ENCODE measurements at regions not wholly inside any gene's neighbourhood (a gene's known extent, or its start where the extent isn't known, plus 50 kb on each side); places are given as distances from the start of the nearest gene placed in this dataset.

DNA sequence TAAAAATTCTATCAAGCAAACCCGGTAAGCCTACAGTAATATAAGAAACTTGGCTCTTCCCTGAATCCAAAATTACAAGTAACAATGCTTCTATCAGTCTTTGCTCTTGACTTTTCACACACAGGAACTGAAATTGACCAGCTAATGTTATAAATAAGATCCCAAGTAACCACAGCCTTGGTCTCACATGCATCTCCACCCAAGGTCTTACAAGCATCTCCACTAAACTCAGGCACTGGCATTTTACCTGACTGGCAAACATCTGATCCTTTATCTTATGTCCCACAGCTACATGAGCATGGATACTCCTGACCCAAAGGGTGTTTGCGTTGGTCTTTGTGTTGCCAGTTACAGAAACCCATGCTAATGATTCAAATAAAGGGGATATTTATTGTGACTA, 302.3 kb upstream of the EPHA4 start:
- H3K27ac ChIP-seq (ENCODE audit: low read depth, low read length, poor library complexity, severe bottlenecking), result no peak overlapping the region
- no peak overlapping the region for H3K4me3 ChIP-seq (ENCODE audit: low read depth, low read length, poor library complexity, severe bottlenecking)
- no peaks in the 10 kb centered on the region for H3K27me3 ChIP-seq (ENCODE audit: insufficient read depth, low read length)
- H2AFZ ChIP-seq (ENCODE audit: low read length), result no peak overlapping the region
- H4K20me1 ChIP-seq (ENCODE audit: insufficient read depth, low read length), result no peaks in the 10 kb centered on the region
- no peaks in the 10 kb centered on the region for H3K4me1 ChIP-seq (ENCODE audit: insufficient read depth, low read length, severe bottlenecking)
- no peaks in the 10 kb centered on the region for H3K36me3 ChIP-seq (ENCODE audit: insufficient read depth, low read length)
- no peaks in the 10 kb centered on the region for H3F3A ChIP-seq (ENCODE audit: insufficient read depth, low read length)
- H3K79me2 ChIP-seq (ENCODE audit: insufficient read depth, low read length), result no peaks in the 10 kb centered on the region
- no peak overlapping the region for H3K4me2 ChIP-seq (ENCODE audit: low read length)
- H3K9ac ChIP-seq (ENCODE audit: low read length), result no peak overlapping the region
- H3K9me2 ChIP-seq (ENCODE audit: low read depth, low read length), result no peaks in the 10 kb centered on the region
- H3K9me3 ChIP-seq (ENCODE audit: low read length), result no peaks in the 10 kb centered on the region
- TF ChIP-seq, protein P1, sequence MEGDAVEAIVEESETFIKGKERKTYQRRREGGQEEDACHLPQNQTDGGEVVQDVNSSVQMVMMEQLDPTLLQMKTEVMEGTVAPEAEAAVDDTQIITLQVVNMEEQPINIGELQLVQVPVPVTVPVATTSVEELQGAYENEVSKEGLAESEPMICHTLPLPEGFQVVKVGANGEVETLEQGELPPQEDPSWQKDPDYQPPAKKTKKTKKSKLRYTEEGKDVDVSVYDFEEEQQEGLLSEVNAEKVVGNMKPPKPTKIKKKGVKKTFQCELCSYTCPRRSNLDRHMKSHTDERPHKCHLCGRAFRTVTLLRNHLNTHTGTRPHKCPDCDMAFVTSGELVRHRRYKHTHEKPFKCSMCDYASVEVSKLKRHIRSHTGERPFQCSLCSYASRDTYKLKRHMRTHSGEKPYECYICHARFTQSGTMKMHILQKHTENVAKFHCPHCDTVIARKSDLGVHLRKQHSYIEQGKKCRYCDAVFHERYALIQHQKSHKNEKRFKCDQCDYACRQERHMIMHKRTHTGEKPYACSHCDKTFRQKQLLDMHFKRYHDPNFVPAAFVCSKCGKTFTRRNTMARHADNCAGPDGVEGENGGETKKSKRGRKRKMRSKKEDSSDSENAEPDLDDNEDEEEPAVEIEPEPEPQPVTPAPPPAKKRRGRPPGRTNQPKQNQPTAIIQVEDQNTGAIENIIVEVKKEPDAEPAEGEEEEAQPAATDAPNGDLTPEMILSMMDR (IDR thresholded peaks at IDR 0.05; ENCODE audit: low read length), result no peak
- TF ChIP-seq EZH2 (IDR thresholded peaks at IDR 0.05; ENCODE audit: borderline replicate concordance, low read length), result no peak

DNA sequence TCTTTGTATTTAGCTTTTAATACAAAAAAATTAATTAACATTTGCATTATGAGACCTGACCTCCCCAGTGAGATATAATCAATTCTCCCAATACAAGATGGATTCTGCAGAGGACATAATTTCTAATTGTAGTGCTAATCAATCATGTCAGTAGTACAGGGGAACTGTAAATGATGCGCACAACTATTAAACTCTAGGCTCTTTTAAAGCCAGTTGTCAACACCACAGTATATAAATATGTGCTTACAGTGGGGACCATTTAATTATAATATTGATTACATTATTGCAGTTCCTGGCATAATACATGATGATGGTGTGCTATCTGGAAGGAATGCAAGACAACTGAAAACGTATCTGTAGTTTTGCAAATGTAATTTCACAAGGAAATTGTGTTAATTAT, 285.6 kb upstream of the EPHA4 start:
- Histone ChIP-seq H3K79me2 (ENCODE audit: insufficient read depth, low read length) (no peaks in the 10 kb centered on the region), H3K9me3 (ENCODE audit: low read length) (no peaks in the 10 kb centered on the region)

DNA sequence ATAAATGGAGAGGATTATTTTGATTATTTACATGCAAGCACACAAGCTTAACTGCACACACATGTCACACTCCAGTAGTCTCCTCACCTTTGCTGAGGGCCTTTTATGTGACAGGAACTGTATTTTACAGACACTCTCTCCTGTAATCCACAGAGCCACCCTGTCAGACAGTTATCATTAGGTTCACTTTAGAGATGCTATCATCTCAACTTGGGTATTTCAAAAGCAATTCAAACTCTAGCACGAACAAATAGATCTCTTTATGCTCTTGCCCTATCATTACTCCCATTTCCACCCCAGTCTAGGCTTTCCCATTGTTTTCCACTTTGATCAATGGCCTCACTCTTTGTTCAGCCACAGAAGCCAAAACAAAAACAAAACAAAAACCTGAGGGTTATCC, 281.2 kb upstream of the EPHA4 start:
- Histone ChIP-seq H3K4me2 (ENCODE audit: low read length) (no peak overlapping the region), H3K36me3 (ENCODE audit: insufficient read depth, low read length) (no peaks in the 10 kb centered on the region), H3K27ac (ENCODE audit: low read depth, low read length, poor library complexity, severe bottlenecking) (no peak overlapping the region), H2AFZ (ENCODE audit: low read length) (no peak overlapping the region), H3K9me3 (ENCODE audit: low read length) (no peaks in the 10 kb centered on the region), H4K20me1 (ENCODE audit: insufficient read depth, low read length) (no peaks in the 10 kb centered on the region), H3F3A (ENCODE audit: insufficient read depth, low read length) (no peaks in the 10 kb centered on the region), H3K79me2 (ENCODE audit: insufficient read depth, low read length) (no peaks in the 10 kb centered on the region), H3K4me3 (ENCODE audit: low read depth, low read length, poor library complexity, severe bottlenecking) (no peak overlapping the region), H3K9me2 (ENCODE audit: low read depth, low read length) (no peaks in the 10 kb centered on the region), H3K4me1 (ENCODE audit: insufficient read depth, low read length, severe bottlenecking) (no peaks in the 10 kb centered on the region), H3K27me3 (ENCODE audit: insufficient read depth, low read length) (no peaks in the 10 kb centered on the region), H3K9ac (ENCODE audit: low read length) (no peak overlapping the region)
- TF ChIP-seq EZH2 (IDR thresholded peaks at IDR 0.05; ENCODE audit: borderline replicate concordance, low read length), result no peak
- TF ChIP-seq, protein P1 (IDR thresholded peaks at IDR 0.05; ENCODE audit: low read length), result no peak

More for the DNA sequence above, 285.6 kb upstream of the EPHA4 start:
- Histone ChIP-seq H3K9me2 (ENCODE audit: low read depth, low read length) (no peaks in the 10 kb centered on the region), H3K36me3 (ENCODE audit: insufficient read depth, low read length) (no peaks in the 10 kb centered on the region), H3K9ac (ENCODE audit: low read length) (no peak overlapping the region), H3K27me3 (ENCODE audit: insufficient read depth, low read length) (no peaks in the 10 kb centered on the region), H3F3A (ENCODE audit: insufficient read depth, low read length) (no peaks in the 10 kb centered on the region), H4K20me1 (ENCODE audit: insufficient read depth, low read length) (no peaks in the 10 kb centered on the region), H3K4me3 (ENCODE audit: low read depth, low read length, poor library complexity, severe bottlenecking) (no peak overlapping the region), H3K4me1 (ENCODE audit: insufficient read depth, low read length, severe bottlenecking) (no peaks in the 10 kb centered on the region), H3K27ac (ENCODE audit: low read depth, low read length, poor library complexity, severe bottlenecking) (no peak overlapping the region), H3K4me2 (ENCODE audit: low read length) (no peak overlapping the region), H2AFZ (ENCODE audit: low read length) (no peak overlapping the region)
- no peak for TF ChIP-seq EZH2 (IDR thresholded peaks at IDR 0.05; ENCODE audit: borderline replicate concordance, low read length)
- TF ChIP-seq, protein P1 (IDR thresholded peaks at IDR 0.05; ENCODE audit: low read length), result no peak
